Activated B cell treated with CpG ODN at 0.5 μM for 24 hours (primary cell): ENCODE measurements at regions not wholly inside any gene's neighbourhood (a gene's known extent, or its start where the extent isn't known, plus 50 kb on each side); places are given as distances from the start of the nearest gene placed in this dataset.

Experiments used
- ATAC-seq: fragments of 200-7000 bp; cut with Tn5 transposase; one replicate; pipeline ENCODE4 v1.10.0; 2021; ENCODE audit warnings: low read depth, mild to moderate bottlenecking, moderate library complexity
- CTCF ChIA-PET: fragments of 350-600 bp; sonication (Branson Sonifier 250); formaldehyde crosslinking; loops from one replicate; lab custom pipeline; 2021; ENCODE audit warnings: antibody characterized with exemption; lab: Charles Lee
- POLR2A ChIA-PET: fragments of 350-600 bp; sonication (Branson Sonifier 250); formaldehyde crosslinking; loops from one replicate; lab custom pipeline; 2021; ENCODE audit warnings: antibody characterized with exemption; lab: Charles Lee
- DNase-seq: peaks from one replicate; pipeline ENCODE4 v3.0.0; 2022
- H3K27ac Mint-ChIP-seq: one replicate; pipeline ENCODE4 v1.8.0; 2020; ENCODE audit warnings: mixed read lengths
- H3K27me3 Mint-ChIP-seq: one replicate; pipeline ENCODE4 v1.8.0; 2021; ENCODE audit warnings: mixed read lengths
- H3K36me3 Mint-ChIP-seq: one replicate; pipeline ENCODE4 v1.8.0; 2021; ENCODE audit warnings: low read depth, mixed read lengths
- H3K4me1 Mint-ChIP-seq: one replicate; pipeline ENCODE4 v1.8.0; 2021; ENCODE audit warnings: mixed read lengths
- H3K4me3 Mint-ChIP-seq: one replicate; pipeline ENCODE4 v1.8.0; 2020; ENCODE audit warnings: mild to moderate bottlenecking, mixed read lengths
- H3K9me3 Mint-ChIP-seq: one replicate; pipeline ENCODE4 v1.8.0; 2020; ENCODE audit warnings: mixed read lengths
- CTCF ChIP-seq: fragments of 200-600 bp; IDR thresholded peaks from one replicate; pipeline ENCODE4 v1.8.0; 2022; ENCODE audit warnings: antibody characterized with exemption, mild to moderate bottlenecking
- intact Hi-C: fragments of 100-400 bp; cut with micrococcal nuclease; formaldehyde crosslinking; loops from one replicate; pipeline ENCODE4 v1.15.1; 2024

GRCh38 chr5:82766206-82766605 is 311.0 kb downstream of the TMEM167A start:
- Mint-ChIP-seq H3K4me1 (no peaks in the 10 kb centered on the region), H3K9me3 (peaks cover 7% of the 10 kb centered on the region), H3K27ac (no peak overlapping the region), H3K27me3 (no peaks in the 10 kb centered on the region), H3K36me3 (no peaks in the 10 kb centered on the region), H3K4me3 (no peak overlapping the region)
- TF ChIP-seq CTCF: no peak
- ChIA-PET POLR2A (no interaction called here), CTCF (no interaction called here)
- intact Hi-C loops: no loop called here
- DNase-seq: no peak
- no peak for ATAC-seq

DNA sequence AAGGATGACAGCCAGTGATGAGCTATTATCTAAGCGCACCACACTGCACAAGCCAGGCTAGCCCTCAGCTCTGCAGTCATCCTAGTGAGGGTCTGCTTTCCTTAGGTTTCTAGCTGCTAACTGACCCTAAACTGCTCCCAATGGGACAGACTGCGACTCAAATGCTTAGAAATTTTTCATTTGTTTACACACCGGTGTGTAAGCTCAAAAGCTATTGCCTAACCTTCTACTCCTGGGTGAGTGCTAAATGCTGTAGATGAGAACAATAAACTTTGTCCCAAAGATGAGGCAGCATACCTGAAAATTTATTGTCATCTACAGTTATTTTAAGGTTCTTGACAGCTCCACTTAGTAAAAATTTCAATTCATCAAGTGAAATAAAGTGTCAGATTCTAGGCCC is 311.4 kb downstream of the TMEM167A start:
- Mint-ChIP-seq H3K27me3 (no peaks in the 10 kb centered on the region), H3K36me3 (no peaks in the 10 kb centered on the region), H3K4me1 (no peaks in the 10 kb centered on the region), H3K9me3 (peaks cover 7% of the 10 kb centered on the region), H3K27ac (no peak overlapping the region), H3K4me3 (no peak overlapping the region)
- CTCF ChIA-PET: no interaction called here
- intact Hi-C loops: no loop called here
- TF ChIP-seq CTCF: no peak
- POLR2A ChIA-PET: no interaction called here
- DNase-seq (no peak), ATAC-seq (no peak)

- ChIA-PET CTCF (no interaction called here), POLR2A (no interaction called here)
- no peaks in the 10 kb centered on the region for H3K4me1 Mint-ChIP-seq
- intact Hi-C loops: no loop called here
- H3K36me3 Mint-ChIP-seq: no peaks in the 10 kb centered on the region
- H3K4me3 Mint-ChIP-seq: no peak overlapping the region
- ATAC-seq: no peak
- DNase-seq: no peak
- no peak overlapping the region for H3K27ac Mint-ChIP-seq
- no peak for TF ChIP-seq CTCF
- no peaks in the 10 kb centered on the region for H3K9me3 Mint-ChIP-seq
- no peaks in the 10 kb centered on the region for H3K27me3 Mint-ChIP-seq
Observed at GRCh38 chr5:82760856-82761255, 316.3 kb downstream of the TMEM167A start.

GRCh38 chr5:82758881-82759280 is 318.3 kb downstream of the TMEM167A start:
- POLR2A ChIA-PET: no interaction called here
- Mint-ChIP-seq H3K27me3 (no peaks in the 10 kb centered on the region), H3K4me1 (no peaks in the 10 kb centered on the region), H3K9me3 (no peaks in the 10 kb centered on the region), H3K4me3 (no peak overlapping the region), H3K36me3 (no peaks in the 10 kb centered on the region), H3K27ac (no peak overlapping the region)
- CTCF ChIA-PET: no interaction called here
- DNase-seq (no peak), ATAC-seq (no peak)
- intact Hi-C loops: no loop called here
- TF ChIP-seq CTCF: no peak

DNA sequence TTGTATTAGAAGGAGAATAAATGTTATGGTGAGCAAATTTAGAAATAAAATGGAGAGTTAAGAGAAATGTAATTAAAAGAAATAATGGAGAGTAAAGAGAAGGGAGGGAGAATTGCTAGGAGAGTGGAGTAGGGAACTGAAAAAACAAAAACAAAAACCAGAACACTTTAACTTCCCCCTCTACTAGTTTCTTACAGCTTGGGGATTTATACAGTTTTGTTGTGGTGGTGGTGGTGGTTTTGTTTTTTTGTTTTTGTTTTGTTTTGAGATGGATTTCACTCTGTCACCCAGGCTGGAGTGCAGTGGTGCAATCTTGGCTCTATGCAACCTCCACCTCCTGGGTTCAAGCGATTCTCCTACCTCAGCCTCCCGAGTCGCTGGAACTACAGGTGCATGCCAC is 322.4 kb downstream of the TMEM167A start:
- CTCF ChIA-PET: no interaction called here
- no peak overlapping the region for H3K4me3 Mint-ChIP-seq
- H3K9me3 Mint-ChIP-seq: peaks cover 7% of the 10 kb centered on the region
- intact Hi-C loops: no loop called here
- H3K27me3 Mint-ChIP-seq: no peaks in the 10 kb centered on the region
- H3K4me1 Mint-ChIP-seq: no peaks in the 10 kb centered on the region
- ATAC-seq: no peak
- DNase-seq: no peak
- TF ChIP-seq CTCF: no peak
- POLR2A ChIA-PET: no interaction called here
- no peak overlapping the region for H3K27ac Mint-ChIP-seq
- H3K36me3 Mint-ChIP-seq: no peaks in the 10 kb centered on the region
